Neuronal stem cell (in vitro differentiated cells): ENCODE measurements at regions not wholly inside any gene's neighbourhood (a gene's known extent, or its start where the extent isn't known, plus 50 kb on each side); places are given as distances from the start of the nearest gene placed in this dataset.

Experiments
- DNase-seq: peaks from one replicate; pipeline ENCODE4 v3.0.0-alpha.2; 2013; ENCODE audit warnings: low spot score
- H2AFZ ChIP-seq: one replicate; pipeline ENCODE4 v1.6.1; 2013; ENCODE audit warnings: mild to moderate bottlenecking, low read length, inconsistent platforms
- H2AK5ac ChIP-seq: 2 replicates; pipeline ENCODE4 v1.6.1; 2013; ENCODE audit warnings: low read depth, mild to moderate bottlenecking, inconsistent platforms, low read length, moderate library complexity, mixed read lengths
- H2BK120ac ChIP-seq: 2 replicates; pipeline ENCODE4 v1.6.1; 2013; ENCODE audit warnings: low read depth, mild to moderate bottlenecking, inconsistent platforms, low read length, moderate library complexity, mixed read lengths
- H2BK12ac ChIP-seq: one replicate; pipeline ENCODE4 v1.6.1; 2013; ENCODE audit warnings: low read length, inconsistent platforms
- H2BK15ac ChIP-seq: 2 replicates; pipeline ENCODE4 v1.6.1; 2013; ENCODE audit warnings: mild to moderate bottlenecking, low read length, inconsistent platforms, mixed read lengths
- H2BK5ac ChIP-seq: one replicate; pipeline ENCODE4 v1.6.1; 2013; ENCODE audit warnings: inconsistent platforms, mild to moderate bottlenecking, low read length, moderate library complexity
- H3K14ac ChIP-seq: one replicate; pipeline ENCODE4 v1.6.1; 2013; ENCODE audit warnings: low read length, inconsistent platforms
- H3K18ac ChIP-seq: 2 replicates; pipeline ENCODE4 v1.6.1; 2013; ENCODE audit warnings: low read length, inconsistent platforms
- H3K23ac ChIP-seq: 2 replicates; pipeline ENCODE4 v1.6.1; 2013; ENCODE audit warnings: low read depth, mild to moderate bottlenecking, mixed read lengths, low read length, inconsistent platforms; ENCODE audit not compliant: poor library complexity
- H3K27ac ChIP-seq: replicated peaks from 3 replicates; pipeline ENCODE4 v1.5.1; 2013; ENCODE audit warnings: low read length, inconsistent platforms
- H3K27me3 ChIP-seq, 3 experiments: 2 replicates each; pipeline ENCODE4 v1.6.1; 2013; ENCODE audit warnings: low read length in 3 of 3, mild to moderate bottlenecking in 2 of 3, inconsistent platforms in 1 of 3, low read depth in 1 of 3, mixed read lengths in 1 of 3, moderate library complexity in 1 of 3; ENCODE audit not compliant: control insufficient read depth in 3 of 3, insufficient read depth in 3 of 3
- H3K36me3 ChIP-seq, 2 donors: replicated peaks in 1 of 2; 2 replicates each; pipeline ENCODE4 v1.6.1; 2013; ENCODE audit warnings: low read length in 2 of 2; ENCODE audit not compliant: control insufficient read depth in 2 of 2, insufficient read depth in 2 of 2
- H3K4ac ChIP-seq: 2 replicates; pipeline ENCODE4 v1.6.1; 2013; ENCODE audit warnings: inconsistent platforms, mild to moderate bottlenecking, low read length, moderate library complexity
- H3K4me1 ChIP-seq, 2 donors: 1 replicate in 1 of 2; 2 replicates in 1 of 2; pipeline ENCODE4 v1.6.1; 2013; ENCODE audit warnings: low read length in 2 of 2, low read depth in 1 of 2; ENCODE audit not compliant: control insufficient read depth in 2 of 2, insufficient read depth in 1 of 2
- H3K4me2 ChIP-seq: one replicate; pipeline ENCODE4 v1.6.1; 2013; ENCODE audit warnings: mild to moderate bottlenecking, low read length, inconsistent platforms; ENCODE audit not compliant: insufficient read depth, poor library complexity, severe bottlenecking
- H3K4me3 ChIP-seq, 2 donors: 2 replicates each; pipeline ENCODE4 v1.5.1; 2013; ENCODE audit warnings: low read length in 2 of 2, mild to moderate bottlenecking in 2 of 2, inconsistent platforms in 1 of 2, moderate library complexity in 1 of 2
- H3K79me1 ChIP-seq: one replicate; pipeline ENCODE4 v1.6.1; 2013; ENCODE audit warnings: low read depth, mild to moderate bottlenecking, inconsistent platforms, low read length, moderate library complexity
- H3K9ac ChIP-seq: one replicate; pipeline ENCODE4 v1.6.1; 2013; ENCODE audit warnings: mild to moderate bottlenecking, low read depth, low read length, inconsistent platforms; ENCODE audit not compliant: poor library complexity
- H3K9me3 ChIP-seq, 2 donors: replicated peaks in 1 of 2; 2 replicates each; pipeline versions ENCODE3 to v1.6.1; 2013; ENCODE audit warnings: low read length in 2 of 2, mild to moderate bottlenecking in 2 of 2, inconsistent platforms in 1 of 2, low read depth in 1 of 2, mixed read lengths in 1 of 2, moderate library complexity in 1 of 2; ENCODE audit not compliant: control insufficient read depth in 2 of 2, insufficient read depth in 1 of 2
- H4K8ac ChIP-seq: one replicate; pipeline ENCODE4 v1.6.1; 2013; ENCODE audit warnings: low read depth, mild to moderate bottlenecking, inconsistent platforms, low read length, moderate library complexity
- H4K91ac ChIP-seq: one replicate; pipeline ENCODE4 v1.6.1; 2013; ENCODE audit warnings: low read length, low read depth, mild to moderate bottlenecking, inconsistent platforms; ENCODE audit not compliant: poor library complexity
- WGBS, 2 donors: extraction: QIAGEN DNeasy Blood & Tissue Kit; methylation state at CpG; one replicate each; pipeline ENCODE4 v1.1.7; 2013; ENCODE audit warnings: missing lambda C conversion rate in 2 of 2, mixed read lengths in 1 of 2; ENCODE audit not compliant: insufficient read length in 2 of 2, insufficient replicate concordance in 1 of 2; ENCODE audit errors: extremely low coverage in 2 of 2; 5-methylcytosine and 5-hydroxymethylcytosine counted together

DNA sequence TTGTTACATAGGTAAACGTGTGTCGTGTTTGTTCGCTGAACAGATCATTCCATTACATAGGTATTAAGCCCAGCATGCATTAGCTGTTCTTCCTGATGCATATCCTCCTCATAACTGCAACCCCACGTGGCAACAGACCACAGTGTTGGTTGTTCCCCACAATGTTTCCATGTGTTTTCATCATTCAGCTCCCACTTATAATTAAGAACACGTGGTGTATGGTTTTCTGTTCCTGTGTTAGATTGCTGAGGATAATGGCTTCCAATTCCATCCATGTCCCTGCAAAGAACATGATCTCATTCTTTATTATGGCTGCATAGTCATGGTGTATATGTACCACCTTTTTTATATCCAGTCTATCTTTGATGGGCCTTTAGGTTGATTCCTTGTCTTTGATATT lies 1071.1 kb downstream of the SLC16A7 start:
- Histone ChIP-seq H3K4ac (no peak overlapping the region), H3K4me3 (no peak overlapping the region), H3K79me1 (no peaks in the 10 kb centered on the region), H3K9ac (no peak overlapping the region), H2AK5ac (no peak overlapping the region), H3K4me2 (no peak overlapping the region), H3K27ac (no peak overlapping the region), H2BK12ac (no peak overlapping the region), H3K4me1 (no peaks in the 10 kb centered on the region), H2AFZ (no peak overlapping the region), H3K18ac (no peak overlapping the region), H3K14ac (no peak overlapping the region), H2BK15ac (no peak overlapping the region), H3K9me3 (no peaks in the 10 kb centered on the region), H4K8ac (no peak overlapping the region), H2BK5ac (no peak overlapping the region), H3K36me3 (no peaks in the 10 kb centered on the region), H2BK120ac (no peak overlapping the region), H3K27me3 (no peaks in the 10 kb centered on the region), H4K91ac (no peak overlapping the region), H3K23ac (no peak overlapping the region)
- no peak for DNase-seq
- WGBS, 2 donors = no CpG with 5 or more reads among the region's 5 CpGs

DNA sequence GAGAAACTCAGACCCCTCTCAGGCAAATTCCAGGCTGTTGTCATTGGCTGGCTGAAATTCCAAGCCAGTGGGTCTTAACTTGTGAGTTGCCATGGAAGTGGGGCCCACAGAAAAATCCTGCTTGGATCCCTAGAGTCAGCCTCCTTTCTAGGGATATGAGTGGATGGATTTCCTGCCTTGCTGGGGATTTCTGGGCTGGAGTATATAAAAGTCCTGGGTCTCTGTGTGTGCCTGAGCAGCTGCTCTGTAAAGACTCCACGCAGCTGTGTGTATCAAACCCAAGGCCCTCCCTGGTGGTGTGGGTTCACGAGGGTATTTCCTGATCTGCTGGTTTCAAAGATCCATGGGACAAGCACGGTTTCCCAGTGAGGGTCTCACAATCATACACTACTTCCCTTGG lies 1077.1 kb downstream of the SLC16A7 start:
- Histone ChIP-seq H3K9me3 (no peaks in the 10 kb centered on the region), H2AFZ (no peak overlapping the region), H3K27ac (no peak overlapping the region), H2AK5ac (no peak overlapping the region), H3K4ac (no peak overlapping the region), H3K79me1 (no peaks in the 10 kb centered on the region), H3K4me1 (no peaks in the 10 kb centered on the region), H2BK120ac (no peak overlapping the region), H2BK12ac (no peak overlapping the region), H2BK5ac (no peak overlapping the region), H2BK15ac (no peak overlapping the region), H4K91ac (no peak overlapping the region), H3K18ac (no peak overlapping the region), H3K27me3 (no peaks in the 10 kb centered on the region), H4K8ac (no peak overlapping the region), H3K36me3 (no peaks in the 10 kb centered on the region), H3K9ac (no peak overlapping the region), H3K4me3 (peak overlapping the region in 1 of 2 donors; percentile 11), H3K23ac (no peak overlapping the region), H3K14ac (no peak overlapping the region), H3K4me2 (no peak overlapping the region)
- no peak for DNase-seq
- WGBS, 2 donors = no CpG with 5 or more reads among the region's 3 CpGs

DNA sequence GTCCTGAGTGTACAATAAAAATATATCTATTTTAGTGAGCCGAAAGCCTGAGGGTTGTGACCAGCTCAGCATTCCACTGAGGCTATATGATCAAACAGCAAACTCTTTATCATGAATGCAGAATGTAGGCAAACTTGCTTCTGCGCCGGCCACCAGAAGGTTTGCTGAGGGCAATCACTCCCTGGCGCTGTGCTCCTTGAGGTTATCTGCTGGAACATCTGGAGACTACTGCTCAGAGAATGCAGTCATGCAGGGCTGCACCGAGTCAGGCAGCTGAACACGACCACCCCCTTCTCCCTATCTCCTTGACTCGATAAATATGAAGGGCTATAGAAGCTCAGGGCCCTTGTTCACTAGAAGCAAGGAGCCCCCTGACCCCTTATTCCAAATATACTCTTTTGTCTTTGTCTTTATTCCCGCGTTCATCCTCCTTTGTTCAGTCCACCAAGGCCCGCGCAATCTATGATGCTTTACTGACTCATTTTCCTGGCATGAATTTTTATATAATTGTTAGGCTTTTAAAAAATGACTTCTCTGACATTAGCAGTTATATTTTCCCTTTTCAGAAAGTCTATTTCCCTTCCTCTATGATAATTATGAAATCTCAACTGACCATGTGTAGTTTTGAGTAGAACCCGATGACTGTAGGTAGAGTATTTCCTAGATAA lies 1089.3 kb downstream of the SLC16A7 start:
- Histone ChIP-seq H4K91ac (no peak overlapping the region), H3K79me1 (no peaks in the 10 kb centered on the region), H3K9ac (no peak overlapping the region), H3K23ac (no peak overlapping the region), H2BK12ac (no peak overlapping the region), H2BK120ac (no peak overlapping the region), H2BK15ac (no peak overlapping the region), H4K8ac (no peak overlapping the region), H3K4me3 (no peak overlapping the region), H2BK5ac (no peak overlapping the region), H3K36me3 (no peaks in the 10 kb centered on the region), H2AK5ac (no peak overlapping the region), H3K27me3 (no peaks in the 10 kb centered on the region), H3K18ac (no peak overlapping the region), H3K9me3 (peaks cover 0 to 5% of the 10 kb centered on the region in 2 donors), H3K4me2 (no peak overlapping the region), H3K4me1 (no peaks in the 10 kb centered on the region), H3K14ac (no peak overlapping the region), H3K4ac (no peak overlapping the region), H3K27ac (no peak overlapping the region), H2AFZ (no peak overlapping the region)
- DNase-seq = no peak
- no CpG with 5 or more reads among the region's 12 CpGs for WGBS, 2 donors

DNA sequence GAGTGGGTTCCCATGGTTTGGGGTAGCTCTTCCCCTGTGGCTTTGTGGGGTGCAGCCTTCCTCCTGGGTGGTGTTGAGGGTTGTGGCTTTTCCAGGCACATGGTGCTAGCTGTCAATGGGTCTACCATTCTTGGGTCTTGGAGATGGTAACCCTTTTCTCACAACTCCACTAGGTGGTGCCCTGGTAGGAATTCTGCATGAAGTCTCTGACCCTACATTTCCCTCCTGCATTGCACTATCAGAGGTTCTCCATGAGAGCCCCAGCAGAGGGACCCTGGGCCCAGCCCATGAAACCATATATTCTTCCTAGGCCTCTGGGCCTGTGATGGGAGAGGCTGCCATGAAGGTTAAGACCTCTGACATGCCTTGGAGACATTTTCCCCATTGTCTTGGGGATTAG lies 1093.3 kb downstream of the SLC16A7 start:
- Histone ChIP-seq H3K36me3 (no peaks in the 10 kb centered on the region), H3K9me3 (peaks cover 0 to 3% of the 10 kb centered on the region in 2 donors), H2BK120ac (no peak overlapping the region), H4K8ac (no peak overlapping the region), H2AK5ac (no peak overlapping the region), H3K4me3 (no peak overlapping the region), H3K79me1 (no peaks in the 10 kb centered on the region), H3K4ac (no peak overlapping the region), H2BK15ac (no peak overlapping the region), H3K14ac (no peak overlapping the region), H2BK12ac (no peak overlapping the region), H3K4me1 (no peaks in the 10 kb centered on the region), H4K91ac (no peak overlapping the region), H3K4me2 (no peak overlapping the region), H3K23ac (no peak overlapping the region), H3K27ac (no peak overlapping the region), H2AFZ (no peak overlapping the region), H3K27me3 (no peaks in the 10 kb centered on the region), H3K18ac (no peak overlapping the region), H2BK5ac (no peak overlapping the region), H3K9ac (no peak overlapping the region)
- no peak for DNase-seq
